Activated B cell treated with CpG ODN at 0.5 μM for 24 hours (primary cell): ENCODE measurements at regions not wholly inside any gene's neighbourhood (a gene's known extent, or its start where the extent isn't known, plus 50 kb on each side); places are given as distances from the start of the nearest gene placed in this dataset.

Experiments used
- ATAC-seq: fragments of 200-7000 bp; cut with Tn5 transposase; one replicate; pipeline ENCODE4 v1.10.0; 2021; ENCODE audit warnings: low read depth, mild to moderate bottlenecking, moderate library complexity
- CTCF ChIA-PET: fragments of 350-600 bp; sonication (Branson Sonifier 250); formaldehyde crosslinking; loops from one replicate; lab custom pipeline; 2021; ENCODE audit warnings: antibody characterized with exemption; lab: Charles Lee
- POLR2A ChIA-PET: fragments of 350-600 bp; sonication (Branson Sonifier 250); formaldehyde crosslinking; loops from one replicate; lab custom pipeline; 2021; ENCODE audit warnings: antibody characterized with exemption; lab: Charles Lee
- DNase-seq: peaks from one replicate; pipeline ENCODE4 v3.0.0; 2022
- H3K27ac Mint-ChIP-seq: one replicate; pipeline ENCODE4 v1.8.0; 2020; ENCODE audit warnings: mixed read lengths
- H3K27me3 Mint-ChIP-seq: one replicate; pipeline ENCODE4 v1.8.0; 2021; ENCODE audit warnings: mixed read lengths
- H3K36me3 Mint-ChIP-seq: one replicate; pipeline ENCODE4 v1.8.0; 2021; ENCODE audit warnings: low read depth, mixed read lengths
- H3K4me1 Mint-ChIP-seq: one replicate; pipeline ENCODE4 v1.8.0; 2021; ENCODE audit warnings: mixed read lengths
- H3K4me3 Mint-ChIP-seq: one replicate; pipeline ENCODE4 v1.8.0; 2020; ENCODE audit warnings: mild to moderate bottlenecking, mixed read lengths
- H3K9me3 Mint-ChIP-seq: one replicate; pipeline ENCODE4 v1.8.0; 2020; ENCODE audit warnings: mixed read lengths
- CTCF ChIP-seq: fragments of 200-600 bp; IDR thresholded peaks from one replicate; pipeline ENCODE4 v1.8.0; 2022; ENCODE audit warnings: antibody characterized with exemption, mild to moderate bottlenecking
- intact Hi-C: fragments of 100-400 bp; cut with micrococcal nuclease; formaldehyde crosslinking; loops from one replicate; pipeline ENCODE4 v1.15.1; 2024

- H3K4me1 Mint-ChIP-seq, result no peaks in the 10 kb centered on the region
Measured at GRCh38 chr14:22168092-22168955, 420.7 kb downstream of the DAD1 start.

GRCh38 chr14:22164616-22165015 is 424.4 kb downstream of the DAD1 start:
- no peak overlapping the region for H3K27ac Mint-ChIP-seq
- ChIA-PET POLR2A (no interaction called here), CTCF (interaction anchor here (1.1 kb wide), 1 partner anchor 37 kb away, joined by 3 read pairs; no protein-coding TSS in a partner anchor)
- no peak overlapping the region for H3K4me3 Mint-ChIP-seq
- H3K27me3 Mint-ChIP-seq, result peaks cover 20% of the 10 kb centered on the region
- H3K4me1 Mint-ChIP-seq, result no peaks in the 10 kb centered on the region
- no peaks in the 10 kb centered on the region for H3K36me3 Mint-ChIP-seq
- no peak for TF ChIP-seq CTCF
- H3K9me3 Mint-ChIP-seq, result no peaks in the 10 kb centered on the region
- ATAC-seq (no peak), DNase-seq (no peak)
- intact Hi-C loops, result no loop called here

More at GRCh38 chr14:22168092-22168955, 420.7 kb downstream of the DAD1 start:
- CTCF ChIA-PET, result no interaction called here
- Mint-ChIP-seq H3K4me3 (no peak overlapping the region), H3K27me3 (peaks cover 24% of the 10 kb centered on the region), H3K36me3 (no peaks in the 10 kb centered on the region), H3K27ac (no peak overlapping the region), H3K9me3 (no peaks in the 10 kb centered on the region)
- ATAC-seq (no peak), DNase-seq (no peak)
- TF ChIP-seq CTCF, result no peak
- intact Hi-C loops, result no loop called here
- POLR2A ChIA-PET, result no interaction called here

GRCh38 chr14:22163051-22163450 is 426.0 kb downstream of the DAD1 start:
- no peak for DNase-seq
- no peaks in the 10 kb centered on the region for H3K4me1 Mint-ChIP-seq
- CTCF ChIA-PET, result interaction anchor here (1.0 to 1.2 kb wide), 2 partner anchors 17 to 38 kb away, joined by 3 to 6 read pairs; no protein-coding TSS in a partner anchor

GRCh38 chr14:22159957-22160356 is 429.1 kb downstream of the DAD1 start:
- no peaks in the 10 kb centered on the region for H3K36me3 Mint-ChIP-seq
- H3K9me3 Mint-ChIP-seq, result no peaks in the 10 kb centered on the region
- H3K27ac Mint-ChIP-seq, result no peak overlapping the region
- peaks cover 20% of the 10 kb centered on the region for H3K27me3 Mint-ChIP-seq
- CTCF ChIA-PET, result no interaction called here
- no peak overlapping the region for H3K4me3 Mint-ChIP-seq
- ATAC-seq (no peak), DNase-seq (no peak)
- POLR2A ChIA-PET, result interaction anchor here (0.6 kb wide), 2 partner anchors 113 to 273 kb away, joined by 5 to 8 read pairs; no protein-coding TSS in a partner anchor
- no peaks in the 10 kb centered on the region for H3K4me1 Mint-ChIP-seq
- intact Hi-C loops, result no loop called here
- TF ChIP-seq CTCF, result no peak

More at GRCh38 chr14:22163051-22163450, 426.0 kb downstream of the DAD1 start:
- no peak overlapping the region for H3K27ac Mint-ChIP-seq
- no peak for ATAC-seq
- intact Hi-C loops, result no loop called here
- H3K9me3 Mint-ChIP-seq, result no peaks in the 10 kb centered on the region
- H3K4me3 Mint-ChIP-seq, result no peak overlapping the region
- peaks cover 20% of the 10 kb centered on the region for H3K27me3 Mint-ChIP-seq
- no peak for TF ChIP-seq CTCF
- H3K36me3 Mint-ChIP-seq, result no peaks in the 10 kb centered on the region
- POLR2A ChIA-PET, result no interaction called here

GRCh38 chr14:22159099-22159498 is 429.9 kb downstream of the DAD1 start:
- no peaks in the 10 kb centered on the region for H3K36me3 Mint-ChIP-seq
- no peaks in the 10 kb centered on the region for H3K4me1 Mint-ChIP-seq
- H3K27me3 Mint-ChIP-seq, result peaks cover 20% of the 10 kb centered on the region
- no peak overlapping the region for H3K4me3 Mint-ChIP-seq
- no peak overlapping the region for H3K27ac Mint-ChIP-seq
- H3K9me3 Mint-ChIP-seq, result no peaks in the 10 kb centered on the region
- no peak for TF ChIP-seq CTCF
- intact Hi-C loops, result no loop called here
- no peak for ATAC-seq
- CTCF ChIA-PET, result no interaction called here
- POLR2A ChIA-PET, result no interaction called here
- no peak for DNase-seq
